Mucosa of gallbladder (tissue), 1 donor: ENCODE measurements at regions not wholly inside any gene's neighbourhood (a gene's known extent, or its start where the extent isn't known, plus 50 kb on each side); places are given as distances from the start of the nearest gene placed in this dataset.
"Not testable (repeated sequence)": the region's sequence is repeated elsewhere in the genome, so short reads cannot be mapped to it uniquely, and the experiment has no call there.

Experiments used
- DNase-seq: peaks from one replicate; pipeline ENCODE4 v3.0.0-alpha.2; 2020; ENCODE audit warnings: low spot score
- donor health status: DM: no; HTN: no; CAD: no.

- DNase-seq: no peak
Observed at GRCh38 chr4:57877047-57877458, 766.9 kb upstream of the IGFBP7 start.

- DNase-seq: no peak
Observed at GRCh38 chr4:57875829-57876392, 765.7 kb upstream of the IGFBP7 start.

GRCh38 chr4:57866468-57867171, 756.4 kb upstream of the IGFBP7 start:
- no peak for DNase-seq

- no peak for DNase-seq
Observed at GRCh38 chr4:57865264-57865663, 755.1 kb upstream of the IGFBP7 start.

- DNase-seq: no peak
Observed at GRCh38 chr4:57854748-57855147, 744.6 kb upstream of the IGFBP7 start.

GRCh38 chr4:57850141-57850540, 740.0 kb upstream of the IGFBP7 start:
- no peak for DNase-seq

- no peak for DNase-seq
Observed at GRCh38 chr4:57832083-57832482, 721.9 kb upstream of the IGFBP7 start.

- no peak for DNase-seq
Observed at GRCh38 chr4:57789666-57790065, 679.5 kb upstream of the IGFBP7 start.

- DNase-seq: no peak
Observed at GRCh38 chr4:57777876-57778275, 667.7 kb upstream of the IGFBP7 start.

GRCh38 chr4:57774681-57775080, 664.5 kb upstream of the IGFBP7 start:
- DNase-seq: no peak

GRCh38 chr4:57774171-57774570, 664.0 kb upstream of the IGFBP7 start:
- DNase-seq: no peak

- DNase-seq: no peak
Observed at GRCh38 chr4:57766341-57766740, 656.2 kb upstream of the IGFBP7 start.

- no peak for DNase-seq
Observed at GRCh38 chr4:57764856-57765255, 654.7 kb upstream of the IGFBP7 start.

GRCh38 chr4:57763070-57763469, 652.9 kb upstream of the IGFBP7 start:
- DNase-seq: no peak

- DNase-seq: no peak
Observed at GRCh38 chr4:57740625-57741190, 630.5 kb upstream of the IGFBP7 start.

- no peak for DNase-seq
Observed at GRCh38 chr4:57736781-57737180, 626.6 kb upstream of the IGFBP7 start.

GRCh38 chr4:57734104-57734670, 624.0 kb upstream of the IGFBP7 start:
- DNase-seq: no peak

- not testable (repeated sequence) for DNase-seq
Observed at GRCh38 chr4:57729775-57730570, 619.8 kb upstream of the IGFBP7 start.

GRCh38 chr4:57726154-57726553, 616.0 kb upstream of the IGFBP7 start:
- DNase-seq: no peak

- no peak for DNase-seq
Observed at GRCh38 chr4:57719456-57719855, 609.3 kb upstream of the IGFBP7 start.

GRCh38 chr4:57714313-57714712, 604.1 kb upstream of the IGFBP7 start:
- DNase-seq: not testable (repeated sequence)

- DNase-seq: no peak
Observed at GRCh38 chr4:57710053-57710452, 599.9 kb upstream of the IGFBP7 start.
